Activated T-cell treated with anti-CD3 and anti-CD28 coated beads, Interleukin-2, amount 50 U/mL, for 4 hours (primary cell): ENCODE measurements at regions not wholly inside any gene's neighbourhood (a gene's known extent, or its start where the extent isn't known, plus 50 kb on each side); places are given as distances from the start of the nearest gene placed in this dataset.

Source experiments
- ATAC-seq, 2 donors: fragments of 200-7000 bp; cut with Tn5 transposase; one replicate each; pipeline ENCODE4 v1.10.0; 2021
- DNase-seq: peaks from one replicate; pipeline ENCODE4 v3.0.0-alpha.2; 2020
- H3K27me3 Mint-ChIP-seq: one replicate; pipeline ENCODE4 v1.8.0; 2021; ENCODE audit warnings: low read depth, mixed read lengths
- H3K36me3 Mint-ChIP-seq: one replicate; pipeline ENCODE4 v1.8.0; 2022; ENCODE audit warnings: mixed read lengths; ENCODE audit not compliant: insufficient read depth
- H3K4me1 Mint-ChIP-seq: one replicate; pipeline ENCODE4 v1.8.0; 2021; ENCODE audit warnings: low read depth, mixed read lengths
- H3K4me3 Mint-ChIP-seq: one replicate; pipeline ENCODE4 v1.8.0; 2021; ENCODE audit warnings: mild to moderate bottlenecking, moderate library complexity, mixed read lengths
- H3K9me3 Mint-ChIP-seq: one replicate; pipeline ENCODE4 v1.8.0; 2021; ENCODE audit warnings: mixed read lengths

- no peaks in the 10 kb centered on the region for H3K36me3 Mint-ChIP-seq
These were observed 218.3 kb upstream of the RND3 start for GRCh38 chr2:150705767-150706166.

GRCh38 chr2:150705357-150705756 lies 217.9 kb upstream of the RND3 start:
- Mint-ChIP-seq H3K4me3 (no peak overlapping the region), H3K9me3 (no peaks in the 10 kb centered on the region), H3K27me3 (no peaks in the 10 kb centered on the region), H3K36me3 (no peaks in the 10 kb centered on the region), H3K4me1 (no peaks in the 10 kb centered on the region)
- ATAC-seq, result no peak
- no peak for DNase-seq

More at GRCh38 chr2:150705767-150706166, 218.3 kb upstream of the RND3 start:
- Mint-ChIP-seq H3K4me1 (no peaks in the 10 kb centered on the region), H3K4me3 (no peak overlapping the region), H3K27me3 (no peaks in the 10 kb centered on the region), H3K9me3 (no peaks in the 10 kb centered on the region)
- DNase-seq (no peak), ATAC-seq (no peak)

GRCh38 chr2:150702791-150703190 lies 215.3 kb upstream of the RND3 start:
- DNase-seq, result no peak
- H3K4me3 Mint-ChIP-seq, result no peak overlapping the region
- no peaks in the 10 kb centered on the region for H3K27me3 Mint-ChIP-seq
- H3K36me3 Mint-ChIP-seq, result no peaks in the 10 kb centered on the region
- no peak for ATAC-seq
- no peaks in the 10 kb centered on the region for H3K4me1 Mint-ChIP-seq
- no peaks in the 10 kb centered on the region for H3K9me3 Mint-ChIP-seq

GRCh38 chr2:150700666-150701580 lies 213.5 kb upstream of the RND3 start:
- no peaks in the 10 kb centered on the region for H3K9me3 Mint-ChIP-seq

GRCh38 chr2:150699218-150699617 lies 211.8 kb upstream of the RND3 start:
- Mint-ChIP-seq H3K36me3 (no peaks in the 10 kb centered on the region), H3K9me3 (no peaks in the 10 kb centered on the region), H3K27me3 (no peaks in the 10 kb centered on the region), H3K4me3 (no peak overlapping the region), H3K4me1 (no peaks in the 10 kb centered on the region)
- ATAC-seq (no peak), DNase-seq (no peak)

More at GRCh38 chr2:150700666-150701580, 213.5 kb upstream of the RND3 start:
- no peaks in the 10 kb centered on the region for H3K36me3 Mint-ChIP-seq
- H3K4me3 Mint-ChIP-seq, result no peak overlapping the region
- H3K4me1 Mint-ChIP-seq, result no peaks in the 10 kb centered on the region
- ATAC-seq (no peak), DNase-seq (no peak)
- H3K27me3 Mint-ChIP-seq, result no peaks in the 10 kb centered on the region

GRCh38 chr2:150698016-150698661 lies 210.7 kb upstream of the RND3 start:
- no peak for ATAC-seq
- Mint-ChIP-seq H3K27me3 (no peaks in the 10 kb centered on the region), H3K4me3 (no peak overlapping the region), H3K4me1 (no peaks in the 10 kb centered on the region), H3K36me3 (no peaks in the 10 kb centered on the region), H3K9me3 (peaks cover 3% of the 10 kb centered on the region)
- DNase-seq, result no peak

- H3K4me3 Mint-ChIP-seq, result no peak overlapping the region
- no peaks in the 10 kb centered on the region for H3K4me1 Mint-ChIP-seq
- H3K9me3 Mint-ChIP-seq, result peaks cover 3% of the 10 kb centered on the region
- H3K36me3 Mint-ChIP-seq, result no peaks in the 10 kb centered on the region
- ATAC-seq (no peak), DNase-seq (no peak)
- no peaks in the 10 kb centered on the region for H3K27me3 Mint-ChIP-seq
These were observed 210.1 kb upstream of the RND3 start for GRCh38 chr2:150697596-150697995.

- ATAC-seq (no peak), DNase-seq (no peak)
- Mint-ChIP-seq H3K36me3 (no peaks in the 10 kb centered on the region), H3K9me3 (peaks cover 3% of the 10 kb centered on the region), H3K27me3 (no peaks in the 10 kb centered on the region), H3K4me3 (no peak overlapping the region), H3K4me1 (no peaks in the 10 kb centered on the region)
These were observed 208.1 kb upstream of the RND3 start for GRCh38 chr2:150695451-150696135.

GRCh38 chr2:150693556-150693955 lies 206.1 kb upstream of the RND3 start:
- Mint-ChIP-seq H3K4me1 (no peaks in the 10 kb centered on the region), H3K36me3 (no peaks in the 10 kb centered on the region), H3K9me3 (peaks cover 3% of the 10 kb centered on the region), H3K27me3 (no peaks in the 10 kb centered on the region), H3K4me3 (no peak overlapping the region)
- no peak for ATAC-seq
- no peak for DNase-seq

- Mint-ChIP-seq H3K4me1 (no peaks in the 10 kb centered on the region), H3K4me3 (no peak overlapping the region), H3K27me3 (no peaks in the 10 kb centered on the region), H3K9me3 (peaks cover 3% of the 10 kb centered on the region), H3K36me3 (no peaks in the 10 kb centered on the region)
- ATAC-seq (no peak), DNase-seq (no peak)
These were observed 203.4 kb upstream of the RND3 start for GRCh38 chr2:150690870-150691269.

GRCh38 chr2:150690261-150690660 lies 202.8 kb upstream of the RND3 start:
- Mint-ChIP-seq H3K4me3 (no peak overlapping the region), H3K4me1 (no peaks in the 10 kb centered on the region), H3K9me3 (peaks cover 3% of the 10 kb centered on the region), H3K27me3 (no peaks in the 10 kb centered on the region), H3K36me3 (no peaks in the 10 kb centered on the region)
- DNase-seq, result no peak
- no peak for ATAC-seq

- no peak overlapping the region for H3K4me3 Mint-ChIP-seq
- no peaks in the 10 kb centered on the region for H3K36me3 Mint-ChIP-seq
- peaks cover 3% of the 10 kb centered on the region for H3K9me3 Mint-ChIP-seq
- no peaks in the 10 kb centered on the region for H3K27me3 Mint-ChIP-seq
- no peak for ATAC-seq
- DNase-seq, result no peak
- no peaks in the 10 kb centered on the region for H3K4me1 Mint-ChIP-seq
These were observed 202.1 kb upstream of the RND3 start for GRCh38 chr2:150689590-150689989.

- ATAC-seq (no peak), DNase-seq (no peak)
- Mint-ChIP-seq H3K36me3 (no peaks in the 10 kb centered on the region), H3K4me3 (no peak overlapping the region), H3K9me3 (no peaks in the 10 kb centered on the region), H3K4me1 (no peaks in the 10 kb centered on the region), H3K27me3 (no peaks in the 10 kb centered on the region)
These were observed 200.5 kb upstream of the RND3 start for GRCh38 chr2:150688016-150688415.

GRCh38 chr2:150686391-150686790 lies 198.9 kb upstream of the RND3 start:
- no peak for DNase-seq
- Mint-ChIP-seq H3K9me3 (no peaks in the 10 kb centered on the region), H3K4me1 (no peaks in the 10 kb centered on the region), H3K36me3 (no peaks in the 10 kb centered on the region), H3K4me3 (no peak overlapping the region), H3K27me3 (no peaks in the 10 kb centered on the region)
- ATAC-seq, result no peak
